Type B pancreatic cell (in vitro differentiated cells): ENCODE measurements at regions not wholly inside any gene's neighbourhood (a gene's known extent, or its start where the extent isn't known, plus 50 kb on each side); places are given as distances from the start of the nearest gene placed in this dataset.

Source experiments
- DNase-seq: peaks from one replicate; pipeline ENCODE4 v3.0.0; 2021; ENCODE audit warnings: mixed read lengths; ENCODE audit not compliant: unreplicated experiment; ENCODE audit errors: extremely low spot score
- H3K27ac Mint-ChIP-seq: 2 replicates; pipeline ENCODE4 v1.8.0; 2021; ENCODE audit warnings: mild to moderate bottlenecking, mixed read lengths
- H3K27me3 Mint-ChIP-seq: 2 replicates; pipeline ENCODE4 v1.8.0; 2021; ENCODE audit warnings: mixed read lengths
- H3K36me3 Mint-ChIP-seq: 2 replicates; pipeline ENCODE4 v1.8.0; 2021; ENCODE audit warnings: mixed read lengths
- H3K4me1 Mint-ChIP-seq: one replicate; pipeline ENCODE4 v1.8.0; 2021; ENCODE audit warnings: mixed read lengths; ENCODE audit not compliant: unreplicated experiment
- H3K4me3 Mint-ChIP-seq: 2 replicates; pipeline ENCODE4 v1.8.0; 2021; ENCODE audit warnings: mild to moderate bottlenecking, mixed read lengths
- H3K9me3 Mint-ChIP-seq: 2 replicates; pipeline ENCODE4 v1.8.0; 2021; ENCODE audit warnings: mixed read lengths
- CTCF ChIP-seq: fragments of 200-600 bp; sonication (generic); conservative IDR thresholded peaks from 2 replicates; pipeline ENCODE4 v1.5.0; 2021; ENCODE audit warnings: antibody characterized with exemption, mild to moderate bottlenecking

- H3K4me3 Mint-ChIP-seq: no peak overlapping the region
- H3K27me3 Mint-ChIP-seq: no peaks in the 10 kb centered on the region
- peaks cover 13% of the 10 kb centered on the region for H3K9me3 Mint-ChIP-seq
- no peak for DNase-seq
- no peaks in the 10 kb centered on the region for H3K36me3 Mint-ChIP-seq
- no peak overlapping the region for H3K27ac Mint-ChIP-seq
- no peak for TF ChIP-seq CTCF
- H3K4me1 Mint-ChIP-seq: peaks cover 9% of the 10 kb centered on the region
Observed at GRCh38 chr4:156527237-156527993, 444.2 kb downstream of the PDGFC start.

GRCh38 chr4:156523991-156524390, 447.6 kb downstream of the PDGFC start:
- TF ChIP-seq CTCF: no peak
- no peaks in the 10 kb centered on the region for H3K27me3 Mint-ChIP-seq
- H3K4me3 Mint-ChIP-seq: no peak overlapping the region
- H3K27ac Mint-ChIP-seq: no peak overlapping the region
- H3K4me1 Mint-ChIP-seq: peaks cover 9% of the 10 kb centered on the region
- H3K36me3 Mint-ChIP-seq: peaks cover 3% of the 10 kb centered on the region
- H3K9me3 Mint-ChIP-seq: peaks cover 14% of the 10 kb centered on the region
- DNase-seq: no peak

- no peak for TF ChIP-seq CTCF
Observed at GRCh38 chr4:156523492-156523891, 448.1 kb downstream of the PDGFC start.

GRCh38 chr4:156521631-156522030, 450.0 kb downstream of the PDGFC start:
- Mint-ChIP-seq H3K4me1 (peaks cover 4% of the 10 kb centered on the region), H3K4me3 (no peak overlapping the region), H3K36me3 (peaks cover 3% of the 10 kb centered on the region), H3K9me3 (peaks cover 12% of the 10 kb centered on the region), H3K27ac (no peak overlapping the region), H3K27me3 (no peaks in the 10 kb centered on the region)
- DNase-seq: no peak
- TF ChIP-seq CTCF: no peak

More at GRCh38 chr4:156523492-156523891, 448.1 kb downstream of the PDGFC start:
- no peak overlapping the region for H3K27ac Mint-ChIP-seq
- H3K27me3 Mint-ChIP-seq: no peaks in the 10 kb centered on the region
- no peak overlapping the region for H3K4me3 Mint-ChIP-seq
- peaks cover 8% of the 10 kb centered on the region for H3K4me1 Mint-ChIP-seq
- DNase-seq: no peak
- H3K36me3 Mint-ChIP-seq: peaks cover 3% of the 10 kb centered on the region
- H3K9me3 Mint-ChIP-seq: peaks cover 12% of the 10 kb centered on the region

GRCh38 chr4:156517956-156518355, 453.6 kb downstream of the PDGFC start:
- no peak for TF ChIP-seq CTCF
- peaks cover 3% of the 10 kb centered on the region for H3K36me3 Mint-ChIP-seq
- H3K9me3 Mint-ChIP-seq: peaks cover 8% of the 10 kb centered on the region
- no peaks in the 10 kb centered on the region for H3K27me3 Mint-ChIP-seq
- H3K4me3 Mint-ChIP-seq: no peak overlapping the region
- no peak for DNase-seq
- no peak overlapping the region for H3K27ac Mint-ChIP-seq
- peaks cover 4% of the 10 kb centered on the region for H3K4me1 Mint-ChIP-seq
